GM12872 (cell line): ENCODE measurements at regions not wholly inside any gene's neighbourhood (a gene's known extent, or its start where the extent isn't known, plus 50 kb on each side); places are given as distances from the start of the nearest gene placed in this dataset.

Experiments used
- CTCF ChIP-seq: IDR thresholded peaks from 3 replicates; pipeline ENCODE4 v1.5.1; 2011; ENCODE audit warnings: low read depth, mild to moderate bottlenecking, low read length, moderate library complexity; ENCODE audit not compliant: insufficient read depth

- no peak for TF ChIP-seq CTCF
These were observed 411.0 kb upstream of the NR2F2 start for GRCh38 chr15:95919460-95919859.

GRCh38 chr15:95921404-95921803, 409.1 kb upstream of the NR2F2 start:
- TF ChIP-seq CTCF = no peak

DNA sequence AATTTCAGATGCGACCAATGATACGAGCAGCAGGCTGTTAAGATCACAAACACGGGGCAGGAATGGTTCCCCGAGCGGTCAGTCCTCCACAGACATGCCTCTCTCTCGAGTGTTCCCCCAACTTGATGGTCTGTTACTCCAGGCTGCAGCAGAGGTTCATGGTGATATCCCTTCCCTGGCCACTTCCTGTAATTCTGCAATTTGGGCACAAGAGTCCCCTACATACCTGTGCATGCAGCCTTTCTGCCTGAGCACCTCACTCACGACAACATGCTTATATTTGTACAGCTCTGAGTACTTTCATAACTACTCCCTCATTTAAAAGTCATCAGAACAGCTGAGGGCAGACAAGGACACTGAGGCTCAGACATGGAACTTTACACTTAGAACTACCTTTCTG, 408.1 kb upstream of the NR2F2 start:
- TF ChIP-seq CTCF = no peak

DNA sequence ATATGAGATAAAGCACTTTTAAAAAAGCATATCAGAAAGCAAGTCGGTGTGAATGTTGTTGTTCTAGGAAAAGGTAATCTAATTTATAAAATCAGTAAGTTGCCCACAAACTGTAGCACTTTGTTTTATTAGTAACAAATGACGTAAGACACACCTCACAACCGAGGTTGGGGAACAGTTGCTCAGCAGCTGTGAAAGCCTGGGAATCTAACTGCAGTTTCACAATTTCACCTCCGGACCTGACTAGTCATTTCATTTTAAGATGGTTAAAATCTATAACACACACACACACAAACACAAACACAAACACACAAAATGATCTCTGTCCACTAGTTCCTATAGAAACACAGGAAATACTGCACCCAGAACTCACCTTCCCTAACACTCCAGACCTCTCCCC, 406.7 kb upstream of the NR2F2 start:
- TF ChIP-seq CTCF = no peak

DNA sequence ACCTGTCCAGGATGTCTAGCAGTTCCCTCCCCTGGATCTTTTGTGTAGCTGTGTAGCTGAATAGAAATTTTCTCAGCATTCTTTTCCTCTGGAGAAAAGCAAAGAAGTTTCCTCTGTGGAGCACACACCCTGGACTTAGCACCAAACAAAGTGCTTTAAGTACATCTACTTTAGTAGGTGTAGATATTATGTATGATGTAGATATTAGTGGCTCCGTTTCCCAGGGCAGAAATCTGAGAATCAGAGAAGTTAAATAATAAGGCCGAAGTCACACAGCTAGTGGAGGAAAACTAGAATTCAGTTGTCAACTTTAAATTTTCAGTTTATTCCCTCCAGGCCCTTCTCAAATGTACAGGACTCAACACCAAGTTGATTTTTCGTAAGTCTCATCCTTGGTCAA, 401.7 kb upstream of the NR2F2 start:
- TF ChIP-seq CTCF = no peak

GRCh38 chr15:95929232-95929846, 401.2 kb upstream of the NR2F2 start:
- no peak for TF ChIP-seq CTCF

GRCh38 chr15:95930659-95931375, 399.7 kb upstream of the NR2F2 start:
- no peak for TF ChIP-seq CTCF
